ENCODE measurements at regions not wholly inside any gene's neighbourhood (a gene's known extent, or its start where the extent isn't known, plus 50 kb on each side); places are given as distances from the start of the nearest gene placed in this dataset.

DNA sequence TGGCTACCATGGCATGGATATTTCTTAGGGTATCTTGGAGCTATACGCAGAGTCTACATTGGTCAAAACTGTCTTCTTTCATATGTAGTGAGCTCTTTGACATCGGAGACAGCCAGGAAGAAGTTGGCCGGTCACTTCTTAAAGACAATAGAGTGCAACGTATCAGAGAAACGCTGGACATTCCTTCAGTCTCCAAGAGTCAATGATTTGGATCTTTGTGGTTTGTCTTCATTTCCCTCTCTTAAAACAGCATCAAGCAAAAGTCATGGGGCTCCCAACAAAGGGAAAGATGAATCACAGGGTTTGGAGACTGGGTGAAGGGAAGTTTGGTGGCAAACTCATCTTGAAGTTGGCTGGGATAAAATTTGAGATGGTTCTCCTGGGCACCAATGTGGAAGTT, 320.1 kb downstream of the AGTPBP1 start:
- no peak for TF ChIP-seq POLR2AphosphoS5 (IDR thresholded peaks at IDR 0.05; ENCODE audit: low read depth, low read length)
- TF ChIP-seq POLR2A (IDR thresholded peaks at IDR 0.05; ENCODE audit: low read depth, low read length): no peak
- no peak for TF ChIP-seq TAF1 (IDR thresholded peaks at IDR 0.05; ENCODE audit: borderline replicate concordance, low read depth, low read length)
